Hindlimb muscle (tissue), 1 donor: ENCODE measurements at regions not wholly inside any gene's neighbourhood (a gene's known extent, or its start where the extent isn't known, plus 50 kb on each side); places are given as distances from the start of the nearest gene placed in this dataset.

ENCODE experiments used
- DNase-seq: peaks from one replicate; pipeline ENCODE4 v3.0.0-alpha.2; 2013

GRCh38 chr2:150889141-150889540 lies 372.5 kb downstream of the RBM43 start:
- no peak for DNase-seq

- DNase-seq = no peak
Measured at GRCh38 chr2:150888337-150888736, 373.3 kb downstream of the RBM43 start.

GRCh38 chr2:150887926-150888325 lies 373.7 kb downstream of the RBM43 start:
- DNase-seq = no peak

- no peak for DNase-seq
Measured at GRCh38 chr2:150885774-150886386, 375.8 kb downstream of the RBM43 start.

- DNase-seq = no peak
Measured at GRCh38 chr2:150885236-150885635, 376.4 kb downstream of the RBM43 start.

GRCh38 chr2:150883613-150883895 lies 378.1 kb downstream of the RBM43 start:
- no peak for DNase-seq

- DNase-seq = no peak
Measured at GRCh38 chr2:150882751-150883612, 378.7 kb downstream of the RBM43 start.

- no peak for DNase-seq
Measured at GRCh38 chr2:150880986-150881385, 380.7 kb downstream of the RBM43 start.

- DNase-seq = no peak
Measured at GRCh38 chr2:150878356-150878755, 383.3 kb downstream of the RBM43 start.

GRCh38 chr2:150876251-150876950 lies 385.3 kb downstream of the RBM43 start:
- peak; percentile 58 for DNase-seq

- no peak for DNase-seq
Measured at GRCh38 chr2:150873396-150873772, 385.9 kb upstream of the RND3 start.

GRCh38 chr2:150872756-150873395 lies 385.4 kb upstream of the RND3 start:
- no peak for DNase-seq

GRCh38 chr2:150866431-150866830 lies 379.0 kb upstream of the RND3 start:
- DNase-seq = no peak

GRCh38 chr2:150863691-150864090 lies 376.2 kb upstream of the RND3 start:
- no peak for DNase-seq

- DNase-seq = no peak
Measured at GRCh38 chr2:150860301-150860700, 372.8 kb upstream of the RND3 start.

GRCh38 chr2:150859877-150860276 lies 372.4 kb upstream of the RND3 start:
- no peak for DNase-seq

GRCh38 chr2:150859162-150859561 lies 371.7 kb upstream of the RND3 start:
- no peak for DNase-seq

- no peak for DNase-seq
Measured at GRCh38 chr2:150858382-150858781, 370.9 kb upstream of the RND3 start.

GRCh38 chr2:150856596-150857281 lies 369.3 kb upstream of the RND3 start:
- DNase-seq = no peak

- DNase-seq = no peak
Measured at GRCh38 chr2:150853263-150853662, 365.8 kb upstream of the RND3 start.

GRCh38 chr2:150850641-150851040 lies 363.2 kb upstream of the RND3 start:
- no peak for DNase-seq

GRCh38 chr2:150847578-150847977 lies 360.1 kb upstream of the RND3 start:
- DNase-seq = no peak

- no peak for DNase-seq
Measured at GRCh38 chr2:150846691-150847090, 359.2 kb upstream of the RND3 start.
